Neutrophil (primary cell): ENCODE measurements at regions not wholly inside any gene's neighbourhood (a gene's known extent, or its start where the extent isn't known, plus 50 kb on each side); places are given as distances from the start of the nearest gene placed in this dataset.
"Not testable (repeated sequence)": the region's sequence is repeated elsewhere in the genome, so short reads cannot be mapped to it uniquely, and the experiment has no call there.

Experiments
- H3K27ac ChIP-seq: fragments of 200-600 bp; sonication (generic); 2 replicates; pipeline ENCODE4 v1.5.1; 2016; ENCODE audit warnings: mild to moderate bottlenecking, moderate library complexity
- H3K27me3 ChIP-seq: fragments of 200-600 bp; sonication (generic); 2 replicates; pipeline ENCODE4 v1.6.0; 2016; ENCODE audit warnings: mild to moderate bottlenecking
- H3K36me3 ChIP-seq: fragments of 200-600 bp; sonication (generic); 2 replicates; pipeline ENCODE4 v1.5.1; 2017
- H3K4me1 ChIP-seq, 2 experiments: fragments of 200-600 bp in 1 of 2; sonication (generic) in 1 of 2; 1 replicate in 1 of 2; 2 replicates in 1 of 2; pipeline versions ENCODE4 v1.5.1 to v1.6.1; 2013 to 2016; ENCODE audit warnings: low read depth in 1 of 2, low read length in 1 of 2, mild to moderate bottlenecking in 1 of 2, moderate library complexity in 1 of 2; ENCODE audit not compliant: control insufficient read depth in 1 of 2, insufficient read depth in 1 of 2
- H3K4me3 ChIP-seq, 2 experiments: fragments of 200-600 bp in 1 of 2; sonication (generic) in 1 of 2; 1 replicate in 1 of 2; 2 replicates in 1 of 2; pipeline ENCODE4 v1.5.1; 2013 to 2016; ENCODE audit warnings: low read depth in 1 of 2, low read length in 1 of 2, mild to moderate bottlenecking in 1 of 2, moderate library complexity in 1 of 2
- H3K9me3 ChIP-seq: fragments of 200-600 bp; sonication (generic); 2 replicates; pipeline ENCODE4 v1.5.1; 2016
- TF ChIP-seq, protein P1 (sequence below): fragments of 200-600 bp; sonication (generic); IDR thresholded peaks from 2 replicates; pipeline ENCODE4 v1.5.1; 2016; ENCODE audit warnings: antibody characterized with exemption

DNA sequence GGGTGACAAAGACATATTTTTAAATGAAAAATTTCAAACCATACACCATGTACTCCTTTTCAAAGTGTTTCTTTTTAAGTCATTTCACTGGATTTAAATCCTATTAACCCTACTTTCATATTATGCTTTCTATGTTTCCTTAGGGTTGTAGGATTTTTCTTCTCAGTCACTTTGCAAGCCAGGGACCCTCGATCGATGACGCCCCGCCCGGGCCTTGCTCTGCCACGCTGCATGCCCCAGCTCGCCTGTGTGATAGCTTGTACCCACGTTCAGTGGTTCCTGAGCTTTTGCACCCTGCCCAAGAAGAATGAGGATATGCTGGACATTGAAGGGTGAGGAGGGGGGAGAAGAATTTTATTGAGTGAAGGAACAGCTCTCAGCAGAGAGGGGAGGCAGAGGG, 568.0 kb downstream of the TRIB2 start:
- H3K27me3 ChIP-seq: no peaks in the 10 kb centered on the region
- no peak overlapping the region for H3K4me3 ChIP-seq
- H3K4me1 ChIP-seq: no peaks in the 10 kb centered on the region
- no peaks in the 10 kb centered on the region for H3K9me3 ChIP-seq
- TF ChIP-seq, protein P1, sequence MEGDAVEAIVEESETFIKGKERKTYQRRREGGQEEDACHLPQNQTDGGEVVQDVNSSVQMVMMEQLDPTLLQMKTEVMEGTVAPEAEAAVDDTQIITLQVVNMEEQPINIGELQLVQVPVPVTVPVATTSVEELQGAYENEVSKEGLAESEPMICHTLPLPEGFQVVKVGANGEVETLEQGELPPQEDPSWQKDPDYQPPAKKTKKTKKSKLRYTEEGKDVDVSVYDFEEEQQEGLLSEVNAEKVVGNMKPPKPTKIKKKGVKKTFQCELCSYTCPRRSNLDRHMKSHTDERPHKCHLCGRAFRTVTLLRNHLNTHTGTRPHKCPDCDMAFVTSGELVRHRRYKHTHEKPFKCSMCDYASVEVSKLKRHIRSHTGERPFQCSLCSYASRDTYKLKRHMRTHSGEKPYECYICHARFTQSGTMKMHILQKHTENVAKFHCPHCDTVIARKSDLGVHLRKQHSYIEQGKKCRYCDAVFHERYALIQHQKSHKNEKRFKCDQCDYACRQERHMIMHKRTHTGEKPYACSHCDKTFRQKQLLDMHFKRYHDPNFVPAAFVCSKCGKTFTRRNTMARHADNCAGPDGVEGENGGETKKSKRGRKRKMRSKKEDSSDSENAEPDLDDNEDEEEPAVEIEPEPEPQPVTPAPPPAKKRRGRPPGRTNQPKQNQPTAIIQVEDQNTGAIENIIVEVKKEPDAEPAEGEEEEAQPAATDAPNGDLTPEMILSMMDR: no peak
- no peak overlapping the region for H3K27ac ChIP-seq
- no peaks in the 10 kb centered on the region for H3K36me3 ChIP-seq

DNA sequence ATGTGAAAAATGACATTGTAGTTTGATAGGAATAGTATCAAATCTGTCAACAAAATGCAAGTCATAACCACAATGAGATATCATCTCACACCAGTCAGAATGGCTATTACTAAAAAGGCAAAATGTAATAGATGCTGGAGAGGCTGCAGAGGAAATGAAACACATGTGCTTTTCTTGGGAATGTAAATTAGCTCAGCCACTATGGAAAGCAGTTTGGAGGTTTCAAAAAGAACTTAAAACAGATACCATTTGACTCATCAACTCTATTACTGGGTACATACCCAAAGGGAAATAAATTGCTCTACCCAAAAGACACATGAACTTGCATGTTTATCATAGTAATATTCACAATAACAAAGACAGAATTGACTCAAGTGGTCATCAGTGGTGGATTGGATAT, 572.6 kb downstream of the TRIB2 start:
- Histone ChIP-seq H3K36me3 (no peaks in the 10 kb centered on the region), H3K4me3 (no peak overlapping the region), H3K9me3 (no peaks in the 10 kb centered on the region), H3K27ac (no peak overlapping the region), H3K27me3 (no peaks in the 10 kb centered on the region), H3K4me1 (no peaks in the 10 kb centered on the region)
- TF ChIP-seq, protein P1: no peak

DNA sequence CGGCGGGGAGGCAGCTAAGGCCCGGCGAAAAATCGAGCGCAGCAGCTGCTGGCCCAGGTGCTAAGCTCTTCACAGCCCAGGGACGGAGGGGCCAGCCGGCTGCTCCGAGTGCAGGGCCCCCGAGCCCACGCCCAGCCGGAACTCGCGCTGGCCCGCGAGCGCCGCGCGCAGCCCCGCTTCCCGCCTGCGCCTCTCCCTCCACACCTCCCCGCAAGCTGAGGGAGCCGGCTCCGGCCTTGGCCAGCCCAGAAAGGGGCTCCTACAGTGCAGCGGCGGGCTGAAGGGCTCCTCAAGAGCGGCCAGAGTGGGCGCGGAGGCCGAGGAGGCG, 591.7 kb downstream of the TRIB2 start:
- not testable (repeated sequence) for H3K36me3 ChIP-seq, H3K9me3 ChIP-seq, H3K4me3 ChIP-seq

DNA sequence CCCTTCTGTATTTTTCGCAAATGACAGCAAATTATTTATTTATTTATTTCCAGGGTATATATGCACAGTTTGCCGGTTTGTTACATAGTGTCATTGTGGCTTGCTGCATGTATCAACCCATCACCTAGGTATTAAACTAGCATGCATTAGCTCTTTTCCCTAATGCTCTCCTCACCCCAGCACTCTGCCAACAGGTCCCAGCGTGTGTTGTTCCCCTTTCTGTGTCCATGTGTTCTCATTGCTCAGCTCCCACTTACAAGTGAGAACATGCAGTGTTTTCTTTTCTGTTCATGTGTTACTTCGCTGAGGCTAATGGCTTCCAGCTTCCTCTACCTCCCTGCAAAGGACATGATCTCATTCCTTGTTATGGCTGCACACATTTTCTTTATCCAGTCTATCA, 592.3 kb downstream of the TRIB2 start:
- Histone ChIP-seq H3K36me3 (no peaks in the 10 kb centered on the region), H3K4me3 (no peak overlapping the region), H3K27ac (no peak overlapping the region), H3K9me3 (no peaks in the 10 kb centered on the region), H3K4me1 (no peaks in the 10 kb centered on the region), H3K27me3 (no peaks in the 10 kb centered on the region)
- TF ChIP-seq, protein P1: no peak

More for the DNA sequence above, 591.7 kb downstream of the TRIB2 start:
- not testable (repeated sequence) for H3K27ac ChIP-seq, H3K27me3 ChIP-seq, H3K4me1 ChIP-seq

DNA sequence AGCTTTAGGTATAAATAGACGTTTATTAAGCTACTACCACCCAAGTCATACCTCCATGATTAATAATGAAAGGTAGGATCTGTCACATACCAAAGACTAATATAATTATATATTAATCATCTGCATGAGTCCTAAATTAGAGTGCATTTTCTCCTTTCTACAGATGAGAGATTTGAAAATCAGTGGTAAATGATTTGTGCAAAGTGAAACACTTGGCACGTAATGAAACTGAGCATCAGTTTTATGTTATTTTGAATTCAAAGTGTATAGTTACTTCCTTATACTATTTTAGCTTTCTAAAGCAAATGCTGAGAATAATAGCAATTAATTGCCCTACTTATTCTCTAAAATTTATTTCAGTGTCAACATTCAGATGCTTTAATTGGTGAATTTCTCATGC, 615.3 kb downstream of the TRIB2 start:
- no peak overlapping the region for H3K4me3 ChIP-seq
- H3K36me3 ChIP-seq: no peaks in the 10 kb centered on the region
- H3K9me3 ChIP-seq: no peaks in the 10 kb centered on the region
- TF ChIP-seq, protein P1: no peak
- no peaks in the 10 kb centered on the region for H3K4me1 ChIP-seq
- H3K27me3 ChIP-seq: no peaks in the 10 kb centered on the region
- H3K27ac ChIP-seq: no peak overlapping the region

DNA sequence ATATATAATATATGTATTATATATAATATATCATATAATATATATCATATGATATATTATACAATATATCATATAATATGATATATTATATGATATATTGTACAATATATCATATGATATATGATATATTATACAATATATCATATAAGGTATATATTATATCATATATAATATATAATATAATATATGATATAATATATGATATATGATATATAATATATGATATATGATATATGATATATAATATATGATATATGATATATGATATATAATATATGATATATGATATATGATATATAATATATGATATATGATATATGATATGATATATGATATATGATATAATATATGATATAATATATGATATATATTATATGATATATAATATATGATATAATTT, 617.3 kb downstream of the TRIB2 start:
- H3K9me3 ChIP-seq, H3K27me3 ChIP-seq, H3K4me3 ChIP-seq, H3K36me3 ChIP-seq, H3K4me1 ChIP-seq, H3K27ac ChIP-seq: not testable (repeated sequence)

DNA sequence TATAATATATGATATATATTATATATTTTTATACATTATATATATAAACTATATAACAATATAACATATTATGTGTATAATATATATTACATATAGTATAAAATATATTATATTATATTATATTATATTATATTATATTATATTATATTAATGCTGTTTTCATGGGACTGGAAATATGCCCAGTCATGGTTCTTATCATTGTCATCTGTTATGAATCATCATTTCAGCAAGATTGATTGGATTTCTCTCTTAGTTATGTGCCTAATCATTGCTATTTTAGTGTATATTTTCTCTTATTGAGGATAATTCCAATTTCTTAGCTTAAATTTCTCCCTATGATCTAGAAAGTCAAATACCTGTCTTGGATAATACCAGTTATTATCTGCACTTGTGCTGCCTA, 617.8 kb downstream of the TRIB2 start:
- no peaks in the 10 kb centered on the region for H3K9me3 ChIP-seq
- TF ChIP-seq, protein P1: no peak
- H3K27ac ChIP-seq: no peak overlapping the region

More for the DNA sequence above, 617.8 kb downstream of the TRIB2 start:
- Histone ChIP-seq H3K4me3 (no peak overlapping the region), H3K27me3 (no peaks in the 10 kb centered on the region), H3K4me1 (no peaks in the 10 kb centered on the region), H3K36me3 (no peaks in the 10 kb centered on the region)
